ENCODE measurements at regions not wholly inside any gene's neighbourhood (a gene's known extent, or its start where the extent isn't known, plus 50 kb on each side); places are given as distances from the start of the nearest gene placed in this dataset.
A peak's percentile ranks its signal among the peaks of the same experiment; 100 is the strongest.

GRCh38 chr15:87722941-87723691 is 533.4 kb downstream of the NTRK3 start:
- peak in 1 of 2 donors; percentile 32 for DNase-seq (ENCODE audit: low read depth in 2 of 2)
- H4K20me1 ChIP-seq (ENCODE audit: control insufficient read depth, extremely low read depth, insufficient read depth, low read length), result no peaks in the 10 kb centered on the region
- no peak overlapping the region for H3K27ac ChIP-seq (ENCODE audit: insufficient read depth, low read length)
- H3K9ac ChIP-seq (ENCODE audit: insufficient read depth, low read length), result no peak overlapping the region
- H2AFZ ChIP-seq (ENCODE audit: low read length), result no peak overlapping the region
- H3K4me1 ChIP-seq (ENCODE audit: control insufficient read depth, extremely low read depth, insufficient read depth, low read length), result no peaks in the 10 kb centered on the region
- H3K4me2 ChIP-seq (ENCODE audit: extremely low read depth, insufficient read depth, low read length), result no peak overlapping the region
- H3K36me3 ChIP-seq (ENCODE audit: control insufficient read depth, insufficient read depth, low read length), result no peaks in the 10 kb centered on the region
- H3K9me3 ChIP-seq (ENCODE audit: control insufficient read depth, insufficient read depth, low read depth, low read length), result no peaks in the 10 kb centered on the region
- no peak for TF ChIP-seq EZH2 (IDR thresholded peaks at IDR 0.05; ENCODE audit: low read length, missing control alignments)
- no peak for TF ChIP-seq CTCF (conservative IDR thresholded peaks at IDR 0.05 in 1 of 2, IDR thresholded peaks at IDR 0.05 in 1 of 2; ENCODE audit: low read depth in 1 of 2, low read length in 2 of 2)
- H3K79me2 ChIP-seq (ENCODE audit: control insufficient read depth, insufficient read depth, low read length), result no peaks in the 10 kb centered on the region
- no peaks in the 10 kb centered on the region for H3K27me3 ChIP-seq (ENCODE audit: control insufficient read depth, insufficient read depth, low read length)
- no peak overlapping the region for H3K4me3 ChIP-seq (replicated peaks in 1 of 4; ENCODE audit: control extremely low read depth in 1 of 4, insufficient read depth in 1 of 4, low read depth in 3 of 4, low read length in 4 of 4)

GRCh38 chr15:87720235-87720634 is 536.3 kb downstream of the NTRK3 start:
- Histone ChIP-seq H3K27me3 (ENCODE audit: control insufficient read depth, insufficient read depth, low read length) (no peaks in the 10 kb centered on the region), H2AFZ (ENCODE audit: low read length) (no peak overlapping the region), H3K4me3 (replicated peaks in 1 of 4; ENCODE audit: control extremely low read depth in 1 of 4, insufficient read depth in 1 of 4, low read depth in 3 of 4, low read length in 4 of 4) (no peak overlapping the region), H3K9ac (ENCODE audit: insufficient read depth, low read length) (no peak overlapping the region), H3K27ac (ENCODE audit: insufficient read depth, low read length) (no peak overlapping the region), H3K36me3 (ENCODE audit: control insufficient read depth, insufficient read depth, low read length) (no peaks in the 10 kb centered on the region), H3K9me3 (ENCODE audit: control insufficient read depth, insufficient read depth, low read depth, low read length) (no peaks in the 10 kb centered on the region), H4K20me1 (ENCODE audit: control insufficient read depth, extremely low read depth, insufficient read depth, low read length) (no peaks in the 10 kb centered on the region), H3K4me1 (ENCODE audit: control insufficient read depth, extremely low read depth, insufficient read depth, low read length) (no peaks in the 10 kb centered on the region), H3K79me2 (ENCODE audit: control insufficient read depth, insufficient read depth, low read length) (no peaks in the 10 kb centered on the region), H3K4me2 (ENCODE audit: extremely low read depth, insufficient read depth, low read length) (no peak overlapping the region)
- DNase-seq (ENCODE audit: low read depth in 2 of 2), result peak in 1 of 2 donors; percentile 32
- TF ChIP-seq CTCF (conservative IDR thresholded peaks at IDR 0.05 in 1 of 2, IDR thresholded peaks at IDR 0.05 in 1 of 2; ENCODE audit: low read depth in 1 of 2, low read length in 2 of 2) (no peak), EZH2 (IDR thresholded peaks at IDR 0.05; ENCODE audit: low read length, missing control alignments) (no peak)

- Histone ChIP-seq H3K27ac (ENCODE audit: insufficient read depth, low read length) (no peak overlapping the region), H2AFZ (ENCODE audit: low read length) (no peak overlapping the region), H3K9ac (ENCODE audit: insufficient read depth, low read length) (no peak overlapping the region), H3K4me2 (ENCODE audit: extremely low read depth, insufficient read depth, low read length) (no peak overlapping the region), H3K4me1 (ENCODE audit: control insufficient read depth, extremely low read depth, insufficient read depth, low read length) (no peaks in the 10 kb centered on the region), H3K79me2 (ENCODE audit: control insufficient read depth, insufficient read depth, low read length) (no peaks in the 10 kb centered on the region), H3K27me3 (ENCODE audit: control insufficient read depth, insufficient read depth, low read length) (no peaks in the 10 kb centered on the region), H4K20me1 (ENCODE audit: control insufficient read depth, extremely low read depth, insufficient read depth, low read length) (no peaks in the 10 kb centered on the region), H3K36me3 (ENCODE audit: control insufficient read depth, insufficient read depth, low read length) (no peaks in the 10 kb centered on the region), H3K9me3 (ENCODE audit: control insufficient read depth, insufficient read depth, low read depth, low read length) (no peaks in the 10 kb centered on the region), H3K4me3 (replicated peaks in 1 of 4; ENCODE audit: control extremely low read depth in 1 of 4, insufficient read depth in 1 of 4, low read depth in 3 of 4, low read length in 4 of 4) (no peak overlapping the region)
- DNase-seq (ENCODE audit: low read depth in 2 of 2), result no peak
- TF ChIP-seq CTCF (conservative IDR thresholded peaks at IDR 0.05 in 1 of 2, IDR thresholded peaks at IDR 0.05 in 1 of 2; ENCODE audit: low read depth in 1 of 2, low read length in 2 of 2), result no peak
Observed at GRCh38 chr15:87716422-87716821, 540.1 kb downstream of the NTRK3 start.
